Left kidney (tissue), 1 donor: ENCODE measurements at regions not wholly inside any gene's neighbourhood (a gene's known extent, or its start where the extent isn't known, plus 50 kb on each side); places are given as distances from the start of the nearest gene placed in this dataset.

Experiments used
- DNase-seq: peaks from one replicate; pipeline ENCODE4 v3.0.0-alpha.2; 2013

- DNase-seq: no peak
Measured at GRCh38 chr6:160899671-160900430, 91.7 kb upstream of the MAP3K4 start.

DNA sequence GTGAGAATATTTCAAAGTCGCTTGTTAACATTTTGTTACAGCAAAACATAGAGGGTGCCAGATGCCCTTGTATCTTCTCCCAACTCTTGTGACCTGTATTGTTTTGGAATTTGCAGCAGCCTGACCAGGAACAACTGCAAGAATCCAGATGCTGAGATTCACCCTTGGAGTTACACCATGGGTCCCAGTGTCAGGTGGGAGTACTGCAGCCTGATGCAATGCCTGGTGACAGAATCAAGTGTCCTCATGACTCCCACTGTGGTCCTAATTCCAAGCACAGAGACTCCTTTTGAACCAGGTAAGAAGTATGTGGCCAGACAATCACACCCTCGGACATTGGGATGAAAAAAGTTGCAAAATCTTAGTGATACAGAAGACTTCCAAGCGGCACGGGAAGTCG is 79.6 kb upstream of the MAP3K4 start:
- DNase-seq: no peak

DNA sequence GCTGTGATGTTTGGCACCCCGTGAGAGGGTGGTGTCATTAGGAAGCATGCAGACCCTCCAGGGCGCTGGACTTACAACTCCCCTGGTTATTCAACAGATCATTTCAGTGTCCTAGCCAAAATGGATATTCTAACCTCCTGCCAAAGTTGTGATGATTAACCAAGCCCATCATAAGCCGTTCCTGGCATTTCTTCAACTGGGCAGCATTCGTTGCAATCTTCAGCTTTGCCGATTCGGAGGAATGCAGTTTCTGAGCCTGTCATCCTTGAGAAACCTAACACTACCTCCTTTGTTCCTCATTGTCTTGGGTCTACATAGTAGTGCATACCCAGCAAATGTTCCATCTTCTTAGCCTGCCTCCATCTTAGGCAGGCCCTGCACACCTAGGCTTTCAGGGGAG is 79.2 kb upstream of the MAP3K4 start:
- DNase-seq: no peak

DNA sequence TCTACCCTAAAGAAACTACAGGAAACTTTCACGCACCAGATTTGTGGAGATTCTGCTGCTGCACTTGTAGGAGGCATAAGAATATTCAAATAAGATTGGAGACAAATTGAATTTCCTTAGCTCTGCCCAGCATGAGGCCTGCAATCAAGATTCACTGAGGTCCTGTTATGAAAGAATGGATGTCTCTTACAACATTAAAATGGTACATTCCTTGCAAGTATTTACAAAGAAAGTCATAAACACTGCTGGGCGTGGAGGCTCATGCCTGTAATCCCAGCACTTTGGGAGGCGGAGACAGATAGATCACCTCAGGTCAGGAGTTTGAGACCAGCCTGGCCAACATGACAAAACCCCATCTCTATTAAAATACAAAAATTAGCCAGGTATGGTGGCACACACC is 74.0 kb upstream of the MAP3K4 start:
- no peak for DNase-seq

DNA sequence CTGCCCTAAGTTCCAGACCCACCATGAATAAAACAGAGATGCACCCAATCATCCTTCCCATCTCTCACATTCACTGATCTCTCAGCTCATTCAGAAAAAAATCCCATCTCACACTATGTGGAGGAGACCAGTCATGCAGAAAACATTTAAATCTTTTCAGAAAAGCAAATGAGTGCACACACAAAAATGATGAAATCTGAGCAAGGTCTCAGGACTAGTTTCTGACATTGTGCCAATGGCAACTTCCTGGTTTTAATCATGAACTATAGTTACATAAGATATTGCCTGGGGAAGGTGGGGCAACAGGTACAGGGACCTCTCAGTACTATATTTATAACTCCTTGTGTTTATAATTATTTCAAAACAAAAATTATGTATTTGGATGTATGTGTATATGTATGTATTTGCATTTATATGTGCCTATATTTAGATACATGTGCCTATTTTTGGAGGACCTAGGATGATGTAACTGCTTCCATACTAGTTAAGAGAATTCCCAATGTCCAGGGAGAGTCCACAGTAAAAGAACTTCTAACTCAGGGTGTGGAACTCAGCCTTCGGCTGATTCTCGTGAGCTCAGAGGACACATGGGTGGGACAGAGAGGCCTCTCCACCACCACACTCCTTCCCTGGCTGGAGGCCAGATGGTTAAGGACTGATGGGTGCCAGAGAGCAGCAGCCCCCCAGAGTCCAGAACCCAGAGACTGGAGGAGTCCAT is 71.7 kb upstream of the MAP3K4 start:
- DNase-seq: no peak

GRCh38 chr6:160921095-160921494 is 70.5 kb upstream of the MAP3K4 start:
- no peak for DNase-seq

- DNase-seq: no peak
Measured at GRCh38 chr6:160926281-160927276, 65.0 kb upstream of the MAP3K4 start.

DNA sequence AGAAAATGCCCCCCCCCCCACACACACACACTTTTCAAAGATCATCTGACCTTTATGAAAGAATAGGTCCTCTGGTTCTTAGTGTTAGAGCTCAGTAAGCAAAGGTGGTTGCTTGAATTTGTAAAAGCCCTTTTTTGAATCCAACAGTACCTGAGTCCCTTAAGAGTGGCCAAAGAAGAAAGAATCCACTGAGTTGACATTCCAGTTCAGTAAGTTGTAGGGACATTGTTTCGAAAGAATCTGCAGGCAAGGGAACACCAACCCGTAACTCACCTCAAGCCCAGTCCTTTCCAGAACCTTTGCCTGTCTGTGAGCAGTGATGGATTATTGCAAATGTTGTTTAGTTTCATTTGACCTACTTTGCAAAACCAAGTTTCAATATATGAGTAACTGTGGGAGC is 64.2 kb upstream of the MAP3K4 start:
- no peak for DNase-seq

DNA sequence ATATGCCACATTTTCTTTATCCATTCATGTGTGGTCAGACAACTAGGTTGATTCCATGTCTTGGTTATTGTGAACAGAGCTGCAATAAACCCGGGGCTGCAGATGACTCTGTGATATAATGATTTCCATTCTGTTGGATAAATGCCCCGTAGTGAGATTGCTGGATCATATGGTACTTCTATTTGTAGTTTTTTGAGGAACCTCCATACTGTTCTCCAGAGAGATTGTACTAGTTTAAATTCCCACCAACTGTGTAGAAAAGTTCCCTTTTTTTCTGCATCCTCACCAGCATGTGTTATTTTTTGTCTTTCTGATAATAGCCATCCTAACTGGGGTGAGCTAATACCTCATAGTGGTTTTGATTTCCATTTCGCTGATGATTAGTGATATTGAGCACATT is 62.2 kb upstream of the MAP3K4 start:
- no peak for DNase-seq

DNA sequence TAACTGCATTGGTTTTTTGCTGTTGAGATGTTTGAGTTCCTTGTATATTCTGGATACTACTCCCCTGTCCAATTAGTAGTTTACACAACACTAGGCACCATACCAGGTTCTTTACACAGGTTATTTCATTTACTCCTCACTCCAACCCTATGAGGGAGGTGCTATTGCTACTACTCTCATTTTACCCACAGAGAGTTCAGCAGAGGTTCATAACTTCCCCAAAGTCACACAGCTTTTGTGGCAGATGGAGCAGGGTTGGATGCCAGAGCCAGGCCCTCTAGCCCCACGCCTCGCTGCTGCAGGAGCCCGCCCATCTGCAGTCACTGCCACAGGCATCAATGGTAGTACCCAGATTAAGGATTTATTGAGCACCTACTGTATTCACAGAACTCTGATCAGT is 61.7 kb upstream of the MAP3K4 start:
- no peak for DNase-seq

- DNase-seq: peak; percentile 72
Measured at GRCh38 chr6:160930547-160931377, 60.8 kb upstream of the MAP3K4 start.

GRCh38 chr6:160931378-160932310 is 59.9 kb upstream of the MAP3K4 start:
- DNase-seq: peak; percentile 4

DNA sequence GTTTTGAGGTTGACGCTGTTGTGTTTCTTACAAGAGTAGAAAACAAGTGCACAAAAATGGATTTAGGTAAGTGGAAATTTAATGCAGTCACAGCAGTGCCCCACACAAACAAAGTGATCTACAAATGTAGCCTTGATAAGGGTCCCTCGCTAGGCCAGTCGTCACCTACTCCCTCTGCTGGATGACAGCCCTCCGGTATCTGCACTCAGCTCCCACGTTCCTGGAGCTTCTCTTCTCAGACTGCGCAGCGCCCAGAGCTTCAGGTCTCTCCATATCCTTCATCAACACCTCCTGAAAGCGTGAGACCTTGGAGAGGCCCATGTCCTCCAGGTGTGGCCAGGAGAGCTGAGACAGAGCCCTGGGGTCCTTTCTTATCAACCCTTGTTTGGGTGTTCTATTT is 58.3 kb upstream of the MAP3K4 start:
- DNase-seq: no peak

DNA sequence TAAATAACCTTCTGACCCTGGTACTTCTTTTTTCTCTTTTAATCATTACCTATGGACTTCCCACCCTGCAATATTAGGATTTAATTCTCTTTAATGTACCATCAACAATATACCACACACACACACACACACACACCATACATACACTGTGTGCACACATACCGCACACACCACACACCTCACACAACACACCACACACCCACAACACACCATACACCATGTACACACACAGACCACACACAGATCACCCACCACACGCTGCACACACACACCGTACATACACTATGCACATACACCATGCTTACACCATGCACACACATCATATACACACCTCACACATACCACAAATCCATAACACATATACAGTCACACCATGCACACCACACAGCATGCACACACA is 57.4 kb upstream of the MAP3K4 start:
- DNase-seq: no peak

DNA sequence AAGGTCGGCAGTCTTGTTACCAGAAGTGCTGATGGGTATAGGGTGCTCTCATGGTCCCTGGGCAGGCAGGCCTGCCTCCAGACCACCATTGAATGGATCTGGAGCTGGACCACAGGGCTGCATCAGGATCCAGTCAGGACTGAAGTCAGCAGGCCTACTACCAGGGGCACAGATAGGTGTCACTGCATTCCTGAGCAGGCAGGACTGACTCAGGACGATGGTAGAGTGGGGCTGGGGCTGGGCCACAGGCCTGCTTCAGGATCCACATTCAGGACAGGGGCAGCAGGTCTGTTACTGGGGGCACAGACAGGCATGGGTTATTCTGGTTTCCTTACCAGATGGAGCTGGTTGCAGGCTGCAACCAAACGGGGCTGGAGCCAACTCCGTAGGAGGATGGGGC is 51.4 kb upstream of the MAP3K4 start:
- no peak for DNase-seq
